RWPE2 (cell line): ENCODE measurements at regions not wholly inside any gene's neighbourhood (a gene's known extent, or its start where the extent isn't known, plus 50 kb on each side); places are given as distances from the start of the nearest gene placed in this dataset.

ENCODE experiments used
- ATAC-seq: fragments of 200-7000 bp; cut with Tn5 transposase; 3 replicates; pipeline ENCODE4 v1.9.1; 2021; ENCODE audit warnings: low read depth
- DNase-seq: peaks from one replicate; pipeline ENCODE4 v3.0.0-alpha.2; 2020; ENCODE audit warnings: low spot score
- H3K27ac ChIP-seq: fragments of 450-650 bp; 2 replicates; pipeline ENCODE4 v1.5.1; 2017; ENCODE audit warnings: mild to moderate bottlenecking; ENCODE audit not compliant: poor library complexity, severe bottlenecking
- H3K27me3 ChIP-seq: fragments of 250-450 bp; sonication (Bioruptor Pico); 2 replicates; pipeline ENCODE4 v1.5.1; 2021; ENCODE audit warnings: mild to moderate bottlenecking, moderate library complexity; ENCODE audit not compliant: insufficient read depth, poor library complexity, severe bottlenecking
- H3K36me3 ChIP-seq: fragments of 250-450 bp; sonication (Bioruptor Pico); 2 replicates; pipeline ENCODE4 v1.5.1; 2020; ENCODE audit warnings: low read depth, mild to moderate bottlenecking, moderate library complexity
- H3K4me1 ChIP-seq: fragments of 250-450 bp; sonication (Bioruptor Pico); 2 replicates; pipeline ENCODE4 v1.5.1; 2021; ENCODE audit warnings: mild to moderate bottlenecking, moderate library complexity; ENCODE audit not compliant: insufficient read depth, poor library complexity, severe bottlenecking
- H3K4me3 ChIP-seq: fragments of 250-450 bp; sonication (Bioruptor Pico); 2 replicates; pipeline ENCODE4 v1.5.1; 2021; ENCODE audit warnings: mild to moderate bottlenecking, moderate library complexity; ENCODE audit not compliant: severe bottlenecking
- H3K9me3 ChIP-seq: fragments of 250-450 bp; sonication (Bioruptor Pico); 2 replicates; pipeline ENCODE4 v1.5.1; 2021; ENCODE audit warnings: mild to moderate bottlenecking, moderate library complexity; ENCODE audit not compliant: severe bottlenecking
- TF ChIP-seq, protein P1 (sequence below): fragments of 450-650 bp; IDR thresholded peaks from one replicate; pipeline ENCODE4 v1.5.1; 2017; ENCODE audit warnings: mild to moderate bottlenecking, moderate library complexity; ENCODE audit not compliant: poor library complexity, severe bottlenecking

DNA sequence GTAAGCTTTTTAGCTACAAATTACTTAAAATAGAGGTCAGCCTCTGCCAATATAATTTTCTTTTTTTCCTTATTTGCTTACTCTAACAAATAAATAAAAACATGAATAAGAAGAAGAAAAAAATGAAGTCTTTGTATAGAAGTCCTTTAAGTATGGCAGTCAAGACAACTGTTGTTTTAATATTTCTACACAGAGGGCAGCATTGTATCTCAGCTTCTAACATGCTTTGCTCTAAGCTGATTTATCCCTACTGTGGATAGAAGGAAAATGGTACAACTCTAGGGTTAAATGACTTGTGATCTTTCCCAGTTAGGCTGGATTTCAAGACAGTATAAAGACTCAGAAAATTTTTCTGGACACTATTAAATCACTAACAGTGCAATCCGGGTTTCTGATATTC lies 104.3 kb upstream of the MEIS2 start:
- TF ChIP-seq, protein P1, sequence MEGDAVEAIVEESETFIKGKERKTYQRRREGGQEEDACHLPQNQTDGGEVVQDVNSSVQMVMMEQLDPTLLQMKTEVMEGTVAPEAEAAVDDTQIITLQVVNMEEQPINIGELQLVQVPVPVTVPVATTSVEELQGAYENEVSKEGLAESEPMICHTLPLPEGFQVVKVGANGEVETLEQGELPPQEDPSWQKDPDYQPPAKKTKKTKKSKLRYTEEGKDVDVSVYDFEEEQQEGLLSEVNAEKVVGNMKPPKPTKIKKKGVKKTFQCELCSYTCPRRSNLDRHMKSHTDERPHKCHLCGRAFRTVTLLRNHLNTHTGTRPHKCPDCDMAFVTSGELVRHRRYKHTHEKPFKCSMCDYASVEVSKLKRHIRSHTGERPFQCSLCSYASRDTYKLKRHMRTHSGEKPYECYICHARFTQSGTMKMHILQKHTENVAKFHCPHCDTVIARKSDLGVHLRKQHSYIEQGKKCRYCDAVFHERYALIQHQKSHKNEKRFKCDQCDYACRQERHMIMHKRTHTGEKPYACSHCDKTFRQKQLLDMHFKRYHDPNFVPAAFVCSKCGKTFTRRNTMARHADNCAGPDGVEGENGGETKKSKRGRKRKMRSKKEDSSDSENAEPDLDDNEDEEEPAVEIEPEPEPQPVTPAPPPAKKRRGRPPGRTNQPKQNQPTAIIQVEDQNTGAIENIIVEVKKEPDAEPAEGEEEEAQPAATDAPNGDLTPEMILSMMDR, result peak; percentile 33
- ATAC-seq (no peak), DNase-seq (no peak)
- H3K27me3 ChIP-seq, result peaks cover 13% of the 10 kb centered on the region
- H3K4me3 ChIP-seq, result no peak overlapping the region
- H3K9me3 ChIP-seq, result no peaks in the 10 kb centered on the region
- no peaks in the 10 kb centered on the region for H3K4me1 ChIP-seq
- H3K27ac ChIP-seq, result no peak overlapping the region
- H3K36me3 ChIP-seq, result no peaks in the 10 kb centered on the region

DNA sequence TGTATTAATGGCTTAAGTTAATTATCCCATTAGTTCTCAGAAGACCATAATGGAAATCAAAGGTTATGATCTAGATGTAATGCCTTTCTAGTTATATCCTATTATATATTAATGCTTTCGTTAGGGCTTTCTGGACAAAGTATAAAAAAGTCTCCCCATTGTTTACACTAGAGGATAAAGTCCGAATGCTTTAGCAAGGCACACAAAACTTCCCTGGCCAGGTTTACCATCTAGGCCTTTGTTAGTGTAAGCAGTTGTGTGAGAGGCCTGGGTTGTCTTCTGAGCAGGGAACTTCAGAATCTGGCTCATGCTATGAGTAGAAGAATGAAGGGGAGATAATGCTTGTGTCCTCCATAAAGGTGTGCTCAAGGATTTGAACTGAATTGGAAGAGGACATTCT lies 106.3 kb upstream of the MEIS2 start:
- H3K4me3 ChIP-seq, result no peak overlapping the region
- H3K36me3 ChIP-seq, result no peaks in the 10 kb centered on the region
- no peak for ATAC-seq
- TF ChIP-seq, protein P1, result no peak
- H3K27ac ChIP-seq, result no peak overlapping the region
- no peaks in the 10 kb centered on the region for H3K4me1 ChIP-seq
- peaks cover 4% of the 10 kb centered on the region for H3K27me3 ChIP-seq
- H3K9me3 ChIP-seq, result no peaks in the 10 kb centered on the region
- no peak for DNase-seq

DNA sequence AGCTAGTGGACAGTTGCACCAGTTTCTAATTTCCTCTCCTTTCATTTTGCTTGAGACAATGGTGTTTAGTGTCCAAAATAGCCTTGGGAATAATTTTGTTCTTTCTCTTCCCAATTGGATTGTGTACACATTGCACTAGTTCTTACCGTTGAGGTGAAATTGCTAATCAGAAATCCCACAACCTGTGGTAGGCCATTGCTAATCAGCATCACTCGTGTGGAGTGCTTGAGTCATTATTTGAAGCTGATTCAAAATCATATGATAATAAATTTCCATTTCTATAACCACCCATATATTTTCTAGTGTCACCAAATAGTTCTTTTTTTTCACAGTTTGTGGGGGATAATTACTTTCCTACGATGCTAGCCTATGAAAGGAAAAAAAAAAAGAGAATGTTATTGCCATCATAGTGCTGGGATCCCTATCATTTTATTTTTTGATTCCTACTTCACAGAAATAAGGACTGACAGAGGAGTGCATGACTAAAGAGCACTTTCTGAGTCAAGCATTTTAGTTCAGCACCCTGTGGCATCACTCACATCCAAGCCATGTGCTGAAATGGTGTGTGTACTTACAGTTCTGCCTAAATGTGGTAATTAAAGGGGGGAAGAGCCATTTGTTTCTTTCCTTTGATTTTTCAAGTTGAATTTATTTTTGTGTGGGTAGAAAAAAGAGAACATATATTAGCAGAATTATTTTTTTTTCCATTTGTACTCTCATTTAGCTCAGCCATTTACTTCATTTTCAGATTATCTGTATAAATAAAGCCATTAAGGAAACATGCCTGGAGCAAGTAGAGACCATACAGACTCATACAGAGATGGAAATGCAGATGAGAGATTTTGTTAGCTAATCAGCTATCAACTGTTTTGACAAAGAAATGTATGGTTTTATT lies 108.0 kb upstream of the MEIS2 start:
- Histone ChIP-seq H3K9me3 (no peaks in the 10 kb centered on the region), H3K4me3 (no peak overlapping the region), H3K4me1 (no peaks in the 10 kb centered on the region), H3K36me3 (no peaks in the 10 kb centered on the region), H3K27me3 (peaks cover 3% of the 10 kb centered on the region), H3K27ac (no peak overlapping the region)
- no peak for ATAC-seq
- TF ChIP-seq, protein P1, result no peak
- no peak for DNase-seq

DNA sequence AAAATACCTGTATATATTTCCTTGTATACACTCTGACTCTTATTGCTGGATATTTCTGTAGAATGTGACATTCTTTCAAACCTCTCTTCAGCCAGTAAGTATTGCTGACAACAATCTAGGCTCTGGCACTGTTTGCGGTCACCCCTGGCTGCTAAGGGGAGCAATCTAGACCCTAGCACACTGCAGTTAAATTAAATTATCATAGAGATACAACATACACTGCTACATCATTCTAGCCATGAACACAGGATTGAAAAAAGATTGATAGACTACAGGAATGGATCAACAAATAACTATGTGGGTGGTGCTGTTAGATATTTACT lies 108.7 kb upstream of the MEIS2 start:
- TF ChIP-seq, protein P1, result no peak
- ATAC-seq (no peak), DNase-seq (no peak)
- Histone ChIP-seq H3K27me3 (peaks cover 3% of the 10 kb centered on the region), H3K4me1 (no peaks in the 10 kb centered on the region), H3K27ac (no peak overlapping the region), H3K9me3 (no peaks in the 10 kb centered on the region), H3K4me3 (no peak overlapping the region), H3K36me3 (no peaks in the 10 kb centered on the region)

DNA sequence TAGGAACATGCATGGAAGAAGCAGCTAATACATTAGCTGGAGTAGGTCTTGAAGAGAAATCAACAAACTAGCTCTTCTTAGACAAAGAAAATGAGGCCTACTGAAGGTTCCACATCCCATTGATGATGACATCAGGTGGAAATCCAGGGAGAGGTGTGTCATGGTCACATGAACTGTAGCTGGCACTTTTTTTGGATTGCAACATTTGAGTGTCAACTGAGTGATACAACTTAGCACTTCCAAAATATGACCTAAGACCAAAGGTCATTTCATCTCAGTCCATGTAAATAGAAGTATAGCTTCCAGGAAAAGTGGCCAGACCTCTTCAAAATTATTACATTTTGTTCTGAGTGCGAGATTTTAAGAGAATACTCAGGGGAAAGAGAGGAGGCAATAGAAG lies 117.2 kb upstream of the MEIS2 start:
- DNase-seq (no peak), ATAC-seq (no peak)
- Histone ChIP-seq H3K9me3 (no peaks in the 10 kb centered on the region), H3K27ac (no peak overlapping the region), H3K4me1 (no peaks in the 10 kb centered on the region), H3K4me3 (no peak overlapping the region), H3K36me3 (no peaks in the 10 kb centered on the region), H3K27me3 (peaks cover 35% of the 10 kb centered on the region)
- TF ChIP-seq, protein P1, result no peak
